Sigmoid colon (tissue), 6 donors: ENCODE measurements at regions not wholly inside any gene's neighbourhood (a gene's known extent, or its start where the extent isn't known, plus 50 kb on each side); places are given as distances from the start of the nearest gene placed in this dataset.

Experiments
- DNase-seq: peaks from one replicate; pipeline ENCODE4 v3.0.0-alpha.2; 2019
- H3K27ac ChIP-seq, 4 donors: fragments of 200-600 bp; sonication (generic); one replicate each; pipeline ENCODE4 v1.5.1; 2016 to 2019; ENCODE audit warnings: mild to moderate bottlenecking in 1 of 4
- H3K27me3 ChIP-seq, 3 donors: fragments of 200-600 bp; sonication (generic); one replicate each; pipeline ENCODE4 v1.5.1; 2019; ENCODE audit warnings: mild to moderate bottlenecking in 1 of 3
- H3K36me3 ChIP-seq, 4 donors: fragments of 200-600 bp; sonication (generic); one replicate each; pipeline ENCODE4 v1.5.1; 2016 to 2019
- H3K4me1 ChIP-seq, 4 donors: fragments of 200-600 bp; sonication (generic); one replicate each; pipeline ENCODE4 v1.5.1; 2017 to 2019
- H3K4me3 ChIP-seq, 4 donors: fragments of 200-600 bp; sonication (generic); one replicate each; pipeline ENCODE4 v1.5.1; 2017 to 2019; ENCODE audit warnings: mild to moderate bottlenecking in 2 of 4, moderate library complexity in 1 of 4
- H3K9me3 ChIP-seq, 4 donors: fragments of 200-600 bp in 3 of 4; sonication (generic) in 3 of 4; one replicate each; pipeline versions ENCODE4 v1.5.1 to v1.6.1; 2013 to 2019
- CTCF ChIP-seq, 4 experiments: fragments of 450-650 bp in 3 of 4; fragments of 200-600 bp in 1 of 4; IDR thresholded peaks; one replicate each; pipeline ENCODE4 v1.5.1; 2016 to 2019; ENCODE audit warnings: antibody characterized with exemption in 4 of 4, mild to moderate bottlenecking in 3 of 4, moderate library complexity in 2 of 4
- EP300 ChIP-seq, 4 donors: sonication (generic); formaldehyde crosslinking; IDR thresholded peaks; one replicate each; pipeline ENCODE4 v1.6.1; 2017; ENCODE audit warnings: antibody characterized with exemption in 4 of 4
- POLR2A ChIP-seq, 2 donors: fragments of 450-650 bp; IDR thresholded peaks; one replicate each; pipeline ENCODE4 v1.6.1; 2016; ENCODE audit warnings: antibody characterized with exemption in 2 of 2, mild to moderate bottlenecking in 2 of 2, moderate library complexity in 2 of 2
- POLR2AphosphoS5 ChIP-seq, 4 donors: sonication (generic); formaldehyde crosslinking; IDR thresholded peaks; one replicate each; pipeline ENCODE4 v1.6.1; 2017; ENCODE audit warnings: antibody characterized with exemption in 4 of 4
- WGBS, 2 donors: extraction: QIAGEN DNeasy Blood & Tissue Kit; methylation state at CpG; one replicate each; pipeline ENCODE4 v1.1.7; 2013; 5-methylcytosine and 5-hydroxymethylcytosine counted together
- intact Hi-C: fragments of 100-400 bp; cut with DNase I; formaldehyde crosslinking; loops from one replicate; pipeline ENCODE4 v1.15.1; 2023
- donor health status: healthy with polysubstance abuse.
- donor health status: healthy.

- H3K27me3 ChIP-seq: no peaks in the 10 kb centered on the region
- DNase-seq: no peak
Measured at GRCh38 chr4:92045718-92046117, 258.0 kb upstream of the GRID2 start.

DNA sequence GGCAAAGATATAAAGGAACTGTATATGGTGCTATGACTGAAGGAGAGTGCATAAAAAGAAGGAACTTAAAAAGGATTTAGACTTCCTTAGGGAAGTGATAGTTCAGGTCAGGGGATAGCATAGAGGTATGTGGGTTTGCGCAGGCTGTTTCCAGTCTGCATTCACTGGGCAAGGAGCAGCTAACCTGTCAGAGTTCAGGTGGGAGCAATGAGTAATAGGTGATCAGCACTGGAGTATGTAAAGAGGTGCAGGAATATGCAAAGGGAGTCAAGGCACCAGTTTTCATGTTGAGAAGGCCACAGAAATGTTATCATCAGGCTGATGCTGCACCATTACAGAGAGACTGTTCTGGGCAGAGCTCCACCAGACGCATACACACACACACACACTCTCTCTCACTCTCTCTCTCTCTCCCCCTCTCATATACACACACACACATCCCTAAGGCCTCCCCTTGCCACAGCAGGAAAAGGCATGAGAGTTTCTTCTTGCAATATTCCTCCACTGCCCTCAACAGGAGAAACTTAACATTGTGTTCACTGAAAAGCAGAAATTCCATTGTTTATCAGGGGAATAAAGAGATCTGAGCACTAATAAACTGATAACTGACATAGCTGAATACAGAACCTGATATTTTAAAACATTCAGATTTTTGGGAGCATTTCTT is 256.4 kb upstream of the GRID2 start:
- Histone ChIP-seq H3K9me3 (peaks cover 0 to 2% (median 0%) of the 10 kb centered on the region in 4 donors), H3K36me3 (no peaks in the 10 kb centered on the region), H3K4me1 (no peaks in the 10 kb centered on the region), H3K27ac (no peak overlapping the region), H3K4me3 (no peak overlapping the region), H3K27me3 (no peaks in the 10 kb centered on the region)
- no peak for TF ChIP-seq POLR2AphosphoS5 (IDR thresholded peaks at IDR 0.05)
- no peak for TF ChIP-seq EP300 (IDR thresholded peaks at IDR 0.05)
- TF ChIP-seq CTCF (IDR thresholded peaks at IDR 0.05): no peak
- no peak for TF ChIP-seq POLR2A (IDR thresholded peaks at IDR 0.05)
- no peak for DNase-seq
- intact Hi-C loops: no loop called here
- 55 to 68% methylated on average over 2 of the region's 2 CpGs for WGBS, 2 donors

More at GRCh38 chr4:92045718-92046117, 258.0 kb upstream of the GRID2 start:
- no peaks in the 10 kb centered on the region for H3K36me3 ChIP-seq
- no peaks in the 10 kb centered on the region for H3K4me1 ChIP-seq
- TF ChIP-seq EP300 (IDR thresholded peaks at IDR 0.05) (no peak), CTCF (IDR thresholded peaks at IDR 0.05) (no peak), POLR2AphosphoS5 (IDR thresholded peaks at IDR 0.05) (no peak), POLR2A (IDR thresholded peaks at IDR 0.05) (no peak)
- WGBS, 2 donors: 94 to 96% methylated on average over 13 of the region's 13 CpGs
- intact Hi-C loops: no loop called here
- H3K9me3 ChIP-seq: no peaks in the 10 kb centered on the region
- no peak overlapping the region for H3K27ac ChIP-seq
- H3K4me3 ChIP-seq: no peak overlapping the region

GRCh38 chr4:92050875-92051274 is 252.9 kb upstream of the GRID2 start:
- no peak for DNase-seq
- intact Hi-C loops: no loop called here
- H3K27me3 ChIP-seq: no peaks in the 10 kb centered on the region
- H3K4me3 ChIP-seq: no peak overlapping the region
- H3K36me3 ChIP-seq: no peaks in the 10 kb centered on the region
- H3K4me1 ChIP-seq: no peaks in the 10 kb centered on the region
- peaks cover 0 to 3% (median 0%) of the 10 kb centered on the region in 4 donors for H3K9me3 ChIP-seq
- H3K27ac ChIP-seq: no peak overlapping the region
- WGBS, 2 donors: 81 to 88% methylated on average over 3 of the region's 3 CpGs
- TF ChIP-seq EP300 (IDR thresholded peaks at IDR 0.05) (no peak), POLR2A (IDR thresholded peaks at IDR 0.05) (no peak), POLR2AphosphoS5 (IDR thresholded peaks at IDR 0.05) (no peak), CTCF (IDR thresholded peaks at IDR 0.05) (no peak)

- no peak for DNase-seq
Measured at GRCh38 chr4:92059615-92060014, 244.2 kb upstream of the GRID2 start.

More at GRCh38 chr4:92059615-92060014, 244.2 kb upstream of the GRID2 start:
- H3K9me3 ChIP-seq: no peaks in the 10 kb centered on the region
- no peak overlapping the region for H3K27ac ChIP-seq
- no peaks in the 10 kb centered on the region for H3K4me1 ChIP-seq
- H3K4me3 ChIP-seq: no peak overlapping the region
- intact Hi-C loops: no loop called here
- H3K36me3 ChIP-seq: no peaks in the 10 kb centered on the region
- H3K27me3 ChIP-seq: no peaks in the 10 kb centered on the region
- TF ChIP-seq POLR2AphosphoS5 (IDR thresholded peaks at IDR 0.05): no peak
- no peak for TF ChIP-seq EP300 (IDR thresholded peaks at IDR 0.05)
- TF ChIP-seq CTCF (IDR thresholded peaks at IDR 0.05): no peak
- TF ChIP-seq POLR2A (IDR thresholded peaks at IDR 0.05): no peak
